ENCODE measurements at regions not wholly inside any gene's neighbourhood (a gene's known extent, or its start where the extent isn't known, plus 50 kb on each side); places are given as distances from the start of the nearest gene placed in this dataset.
"Not testable (repeated sequence)": the region's sequence is repeated elsewhere in the genome, so short reads cannot be mapped to it uniquely, and the experiment has no call there.

GRCh38 chr4:152190907-152191306 is 345.0 kb downstream of the FBXW7 start:
- DNase-seq, result no peak

- no peak for DNase-seq
Observed at GRCh38 chr4:152189451-152190179, 346.3 kb downstream of the FBXW7 start.

- no peak for DNase-seq
Observed at GRCh38 chr4:152188801-152189200, 347.1 kb downstream of the FBXW7 start.

GRCh38 chr4:152187693-152188092 is 348.2 kb downstream of the FBXW7 start:
- no peak for DNase-seq

GRCh38 chr4:152185786-152186550 is 349.9 kb downstream of the FBXW7 start:
- no peak for DNase-seq

GRCh38 chr4:152181150-152181549 is 354.7 kb downstream of the FBXW7 start:
- DNase-seq, result no peak

GRCh38 chr4:152180369-152180768 is 355.5 kb downstream of the FBXW7 start:
- no peak for DNase-seq

GRCh38 chr4:152177538-152177937 is 358.4 kb downstream of the FBXW7 start:
- not testable (repeated sequence) for DNase-seq

- DNase-seq, result no peak
Observed at GRCh38 chr4:152176627-152177214, 359.2 kb downstream of the FBXW7 start.

GRCh38 chr4:152175586-152175985 is 360.3 kb downstream of the FBXW7 start:
- no peak for DNase-seq

- no peak for DNase-seq
Observed at GRCh38 chr4:152172146-152172545, 363.7 kb downstream of the FBXW7 start.

GRCh38 chr4:152171556-152171955 is 364.3 kb downstream of the FBXW7 start:
- DNase-seq, result no peak

GRCh38 chr4:152169683-152170082 is 366.2 kb downstream of the FBXW7 start:
- no peak for DNase-seq

- DNase-seq, result no peak
Observed at GRCh38 chr4:152168987-152169616, 366.8 kb downstream of the FBXW7 start.

GRCh38 chr4:152166567-152166966 is 369.3 kb downstream of the FBXW7 start:
- no peak for DNase-seq

- no peak for DNase-seq
Observed at GRCh38 chr4:152165846-152166245, 370.0 kb downstream of the FBXW7 start.

GRCh38 chr4:152165146-152165545 is 370.7 kb downstream of the FBXW7 start:
- no peak for DNase-seq

GRCh38 chr4:152164561-152164960 is 371.3 kb downstream of the FBXW7 start:
- no peak for DNase-seq

- no peak for DNase-seq
Observed at GRCh38 chr4:152162331-152162697, 373.6 kb downstream of the FBXW7 start.

GRCh38 chr4:152161676-152162330 is 374.1 kb downstream of the FBXW7 start:
- no peak for DNase-seq

- no peak for DNase-seq
Observed at GRCh38 chr4:152160225-152160800, 375.6 kb downstream of the FBXW7 start.

GRCh38 chr4:152159773-152160172 is 376.1 kb downstream of the FBXW7 start:
- DNase-seq, result no peak

- DNase-seq, result no peak
Observed at GRCh38 chr4:152158225-152158624, 377.7 kb downstream of the FBXW7 start.
